GM21717 (cell line): ENCODE measurements at regions not wholly inside any gene's neighbourhood (a gene's known extent, or its start where the extent isn't known, plus 50 kb on each side); places are given as distances from the start of the nearest gene placed in this dataset.

Source experiments
- ATAC-seq: cut with Tn5 transposase; IDR thresholded peaks from one replicate; pipeline ENCODE4 v1.9.1; 2021; ENCODE audit warnings: mild to moderate bottlenecking, moderate library complexity; ENCODE audit not compliant: unreplicated experiment

DNA sequence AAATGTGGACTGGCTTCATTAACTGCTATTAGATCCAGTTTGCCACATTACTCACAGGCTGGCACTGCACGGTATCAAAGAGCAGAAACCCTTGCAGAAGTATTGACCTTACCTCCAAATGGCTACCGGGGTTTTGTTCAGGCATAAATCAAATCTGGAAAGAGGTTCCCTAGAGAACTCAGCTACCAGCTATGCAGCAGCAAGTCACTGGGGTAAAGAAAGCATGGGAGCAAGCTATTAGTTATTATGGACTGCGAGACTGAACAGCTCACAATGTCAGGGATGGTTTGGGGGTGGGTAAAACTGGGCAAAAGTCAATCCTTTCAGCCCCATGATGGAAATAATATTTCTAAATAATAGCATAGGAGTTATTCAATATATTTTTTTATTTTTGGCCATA lies 128.1 kb downstream of the FANCF start:
- ATAC-seq, result no peak

GRCh38 chr11:22491555-22492225 lies 133.9 kb downstream of the FANCF start:
- no peak for ATAC-seq

- no peak for ATAC-seq
Measured at GRCh38 chr11:22479971-22480720, 142.0 kb downstream of the SLC17A6 start.

DNA sequence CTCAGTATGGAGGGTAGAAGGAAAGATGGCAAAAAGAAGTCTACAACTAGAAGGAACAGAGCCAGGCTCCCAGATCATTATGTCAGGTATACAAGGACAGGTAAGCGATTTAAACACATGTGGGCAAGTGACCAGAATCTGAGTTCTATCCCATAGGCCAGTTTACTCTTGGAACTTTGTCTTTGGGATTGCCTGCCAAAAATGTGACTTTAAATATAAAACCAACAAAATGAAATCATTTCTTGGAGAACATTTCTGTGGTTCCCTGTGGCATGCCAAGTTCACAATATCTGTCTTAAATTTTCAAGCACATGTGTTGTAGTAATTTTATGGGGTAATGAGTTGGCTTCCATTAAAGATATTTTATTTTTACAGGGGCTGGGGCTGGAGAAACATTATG lies 141.0 kb downstream of the SLC17A6 start:
- no peak for ATAC-seq

GRCh38 chr11:22478169-22478568 lies 140.0 kb downstream of the SLC17A6 start:
- no peak for ATAC-seq

DNA sequence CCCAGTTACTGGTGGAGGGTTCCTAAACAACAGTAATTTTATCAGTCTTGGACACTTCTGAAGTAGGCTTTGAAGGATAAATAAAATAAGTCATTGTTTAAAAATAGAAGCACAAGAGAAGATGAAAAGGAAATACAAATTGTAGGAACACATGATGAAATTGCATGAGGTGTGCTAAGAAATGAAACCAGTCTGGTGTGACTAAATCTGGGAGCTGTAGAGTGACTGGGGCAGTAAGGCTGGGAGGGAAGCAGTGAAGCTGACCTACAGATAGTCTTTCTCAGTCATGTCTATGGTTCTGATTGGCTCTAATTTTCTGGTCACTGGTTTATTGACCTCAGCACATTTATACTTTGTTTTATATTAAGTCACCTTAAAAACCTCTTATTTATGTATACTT lies 139.1 kb downstream of the SLC17A6 start:
- ATAC-seq, result no peak

DNA sequence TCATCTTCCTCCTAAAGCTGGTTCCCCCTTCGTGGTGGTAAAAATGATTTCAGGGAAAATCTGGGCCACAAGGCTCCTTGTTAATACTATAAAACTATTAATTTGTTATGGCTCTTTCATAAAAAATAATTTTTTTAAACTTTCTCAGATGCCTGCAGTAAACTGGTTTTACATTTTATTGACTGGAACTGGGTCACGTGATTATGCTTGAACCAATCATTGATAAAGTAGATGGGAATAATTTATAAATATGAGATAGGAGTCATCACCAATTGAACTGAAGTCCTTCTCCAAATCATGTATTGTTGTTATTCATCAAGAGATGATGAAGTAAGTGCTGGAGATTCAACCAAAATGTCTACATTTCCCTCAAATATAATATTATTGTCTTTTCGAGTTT lies 138.4 kb downstream of the SLC17A6 start:
- no peak for ATAC-seq

- no peak for ATAC-seq
Measured at GRCh38 chr11:22474616-22475015, 136.4 kb downstream of the SLC17A6 start.

- no peak for ATAC-seq
Measured at GRCh38 chr11:22473586-22473985, 135.4 kb downstream of the SLC17A6 start.

DNA sequence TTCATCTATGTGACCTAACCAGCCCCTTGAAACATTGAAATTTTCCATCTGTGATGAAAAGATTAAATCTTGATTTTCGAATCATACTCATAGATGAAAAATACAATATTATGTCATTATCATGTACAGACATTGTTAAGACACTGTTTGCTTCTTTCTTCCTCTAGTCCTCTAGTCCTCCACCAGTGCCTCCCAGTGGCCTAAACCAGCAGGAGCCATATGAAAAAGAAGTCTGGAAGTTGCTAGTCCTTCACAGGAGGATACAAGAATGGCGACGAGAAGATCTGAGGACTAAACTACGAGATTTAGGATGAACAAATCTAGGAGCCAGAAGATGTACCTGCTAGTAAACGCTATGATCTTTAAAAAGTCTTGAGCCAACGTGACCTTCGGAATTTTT lies 134.1 kb downstream of the SLC17A6 start:
- ATAC-seq, result no peak

- ATAC-seq, result no peak
Measured at GRCh38 chr11:22471385-22471784, 133.2 kb downstream of the SLC17A6 start.

DNA sequence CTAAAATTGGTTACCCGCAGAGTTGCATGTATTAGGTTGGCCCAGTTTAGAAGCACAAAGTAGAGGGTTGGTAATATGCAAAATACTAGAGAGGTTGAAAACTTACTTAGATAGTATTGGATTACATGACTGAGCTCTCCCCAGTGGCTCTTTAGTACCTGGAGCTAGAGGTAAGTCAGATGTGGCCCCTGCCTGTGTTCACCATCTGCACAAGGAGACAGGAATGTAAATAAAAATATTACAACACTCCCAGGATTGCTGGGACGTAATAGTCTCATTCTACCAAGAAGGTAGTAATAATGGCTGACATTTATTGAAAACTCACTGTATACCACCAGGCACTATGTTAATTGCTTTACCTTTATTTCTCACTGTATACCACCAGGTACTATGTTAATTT lies 129.6 kb downstream of the SLC17A6 start:
- ATAC-seq, result no peak

- ATAC-seq, result no peak
Measured at GRCh38 chr11:22467248-22467647, 129.1 kb downstream of the SLC17A6 start.

GRCh38 chr11:22466809-22467208 lies 128.6 kb downstream of the SLC17A6 start:
- no peak for ATAC-seq

GRCh38 chr11:22466351-22466750 lies 128.2 kb downstream of the SLC17A6 start:
- ATAC-seq, result no peak

DNA sequence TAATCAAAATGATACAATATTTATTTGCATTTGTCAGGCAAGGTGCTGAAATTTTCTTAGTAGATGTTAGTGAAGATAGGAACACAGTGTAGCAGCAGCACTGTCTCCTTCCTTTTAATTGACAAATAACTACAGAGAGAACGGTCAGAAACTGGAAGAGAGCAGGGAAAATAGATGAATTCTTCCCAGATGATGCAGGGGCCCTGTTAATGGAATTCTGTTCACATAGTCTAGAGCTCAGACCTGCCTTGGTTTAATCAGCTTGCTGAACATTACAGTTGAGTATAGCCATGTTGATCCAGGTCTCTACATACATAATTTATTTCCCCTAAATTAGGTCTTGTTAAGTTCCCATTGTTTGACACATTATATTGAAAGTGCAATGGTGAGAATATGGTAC lies 127.4 kb downstream of the SLC17A6 start:
- ATAC-seq, result no peak

- no peak for ATAC-seq
Measured at GRCh38 chr11:22461626-22462025, 123.4 kb downstream of the SLC17A6 start.

DNA sequence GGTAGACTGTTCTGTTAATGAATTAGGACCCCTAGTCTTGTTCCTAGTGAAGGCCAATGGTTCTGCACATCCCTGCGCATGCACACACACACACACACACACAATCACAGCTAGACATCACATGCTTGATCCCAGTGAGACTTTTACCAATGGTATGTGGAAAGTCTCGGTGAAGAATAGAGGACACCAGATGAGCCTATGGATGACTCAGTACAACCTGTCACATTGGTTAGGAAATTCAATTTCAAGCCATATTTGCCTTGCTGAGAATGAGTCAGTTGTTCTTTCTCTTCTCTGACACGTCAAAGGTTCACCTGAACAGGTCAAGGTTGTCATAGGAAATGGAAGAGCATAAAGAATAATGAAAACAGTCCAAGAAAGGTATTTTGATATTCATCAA lies 122.0 kb downstream of the SLC17A6 start:
- no peak for ATAC-seq

DNA sequence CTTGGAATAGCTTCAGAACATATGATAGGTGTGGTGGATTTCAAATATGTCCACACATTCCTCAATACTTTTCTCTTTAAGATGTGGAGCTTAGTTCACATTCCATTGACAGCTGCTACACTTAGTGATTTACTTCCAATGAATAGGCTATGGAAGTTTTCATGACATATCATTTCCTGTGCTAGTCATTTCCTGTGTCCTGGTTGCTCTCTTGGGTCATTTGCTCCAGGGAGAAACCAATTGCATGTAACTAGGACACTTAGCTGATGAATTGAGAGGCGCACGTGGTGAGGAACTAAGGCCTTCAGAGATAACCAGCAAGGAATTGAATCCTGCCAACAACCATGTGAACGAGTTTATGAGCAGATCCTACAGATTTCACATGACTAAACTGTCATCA lies 120.9 kb downstream of the SLC17A6 start:
- ATAC-seq, result no peak

DNA sequence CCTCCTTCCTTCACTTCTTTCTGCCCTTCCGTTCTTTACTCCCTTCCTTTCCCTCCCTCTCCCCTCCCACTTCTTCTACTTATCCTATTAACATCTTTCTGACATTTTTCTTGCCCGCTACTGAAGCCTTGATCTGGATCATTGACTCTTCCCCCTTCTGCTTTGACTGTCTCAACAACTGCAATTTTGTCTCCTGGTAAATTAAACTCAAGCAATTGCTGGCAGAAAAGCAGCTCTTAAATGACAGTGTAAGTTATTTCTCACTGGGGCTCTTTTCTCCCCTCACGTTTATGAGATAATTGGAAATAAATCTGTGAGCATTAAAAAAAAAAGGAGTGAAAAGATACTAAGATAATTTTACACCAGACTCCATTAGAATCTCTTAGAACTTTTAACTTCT lies 120.0 kb downstream of the SLC17A6 start:
- no peak for ATAC-seq

GRCh38 chr11:22456993-22457762 lies 119.0 kb downstream of the SLC17A6 start:
- no peak for ATAC-seq
